ENCODE measurements at regions not wholly inside any gene's neighbourhood (a gene's known extent, or its start where the extent isn't known, plus 50 kb on each side); places are given as distances from the start of the nearest gene placed in this dataset.
A peak's percentile ranks its signal among the peaks of the same experiment; 100 is the strongest.

GRCh38 chr6:6376845-6377244, 56.4 kb upstream of the F13A1 start:
- Histone ChIP-seq H3K9ac (no peak overlapping the region), H3K36me3 (ENCODE audit: insufficient read depth) (no peaks in the 10 kb centered on the region), H3K4me3 (IDR thresholded peaks at IDR 0.05; ENCODE audit: insufficient read depth, low read depth, low read length) (no peak overlapping the region), H3K27ac (no peak overlapping the region), H2AFZ (ENCODE audit: low read depth) (no peak overlapping the region), H3K79me2 (ENCODE audit: insufficient read depth, low read depth) (no peaks in the 10 kb centered on the region), H4K20me1 (ENCODE audit: insufficient read depth) (no peaks in the 10 kb centered on the region), H3K27me3 (ENCODE audit: insufficient read depth, low read depth) (no peaks in the 10 kb centered on the region), H3K4me2 (no peak overlapping the region), H3K4me1 (ENCODE audit: low read depth, poor library complexity, severe bottlenecking) (peaks cover 11% of the 10 kb centered on the region)
- TF ChIP-seq, protein P1, sequence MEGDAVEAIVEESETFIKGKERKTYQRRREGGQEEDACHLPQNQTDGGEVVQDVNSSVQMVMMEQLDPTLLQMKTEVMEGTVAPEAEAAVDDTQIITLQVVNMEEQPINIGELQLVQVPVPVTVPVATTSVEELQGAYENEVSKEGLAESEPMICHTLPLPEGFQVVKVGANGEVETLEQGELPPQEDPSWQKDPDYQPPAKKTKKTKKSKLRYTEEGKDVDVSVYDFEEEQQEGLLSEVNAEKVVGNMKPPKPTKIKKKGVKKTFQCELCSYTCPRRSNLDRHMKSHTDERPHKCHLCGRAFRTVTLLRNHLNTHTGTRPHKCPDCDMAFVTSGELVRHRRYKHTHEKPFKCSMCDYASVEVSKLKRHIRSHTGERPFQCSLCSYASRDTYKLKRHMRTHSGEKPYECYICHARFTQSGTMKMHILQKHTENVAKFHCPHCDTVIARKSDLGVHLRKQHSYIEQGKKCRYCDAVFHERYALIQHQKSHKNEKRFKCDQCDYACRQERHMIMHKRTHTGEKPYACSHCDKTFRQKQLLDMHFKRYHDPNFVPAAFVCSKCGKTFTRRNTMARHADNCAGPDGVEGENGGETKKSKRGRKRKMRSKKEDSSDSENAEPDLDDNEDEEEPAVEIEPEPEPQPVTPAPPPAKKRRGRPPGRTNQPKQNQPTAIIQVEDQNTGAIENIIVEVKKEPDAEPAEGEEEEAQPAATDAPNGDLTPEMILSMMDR (conservative IDR thresholded peaks at IDR 0.05; ENCODE audit: low read depth, low read length) = no peak

DNA sequence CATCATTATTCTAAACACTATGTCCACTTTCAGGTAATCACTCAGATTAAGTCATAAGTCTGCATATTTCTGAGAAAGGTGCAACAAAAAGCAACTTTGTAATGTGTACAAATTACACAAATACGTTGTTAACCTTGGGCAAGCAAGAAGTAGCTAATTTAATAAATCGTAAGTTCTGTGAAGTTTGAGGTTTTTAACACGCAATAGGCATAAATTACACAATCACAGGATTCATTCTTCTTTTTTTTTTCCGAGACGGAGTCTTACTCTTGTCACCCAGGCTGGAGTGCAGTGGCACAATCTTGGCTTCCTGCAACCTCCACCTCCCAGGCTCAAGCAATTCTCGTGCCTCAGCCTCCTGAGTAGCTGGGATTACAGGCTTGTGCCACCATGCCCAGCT, 57.2 kb upstream of the F13A1 start:
- Histone ChIP-seq H3K4me1 (ENCODE audit: low read depth, poor library complexity, severe bottlenecking) (peaks cover 16% of the 10 kb centered on the region), H4K20me1 (ENCODE audit: insufficient read depth) (no peaks in the 10 kb centered on the region), H3K4me2 (no peak overlapping the region), H3K79me2 (ENCODE audit: insufficient read depth, low read depth) (no peaks in the 10 kb centered on the region), H3K9ac (no peak overlapping the region), H3K27ac (no peak overlapping the region), H3K4me3 (IDR thresholded peaks at IDR 0.05; ENCODE audit: insufficient read depth, low read depth, low read length) (no peak overlapping the region), H2AFZ (ENCODE audit: low read depth) (no peak overlapping the region), H3K27me3 (ENCODE audit: insufficient read depth, low read depth) (no peaks in the 10 kb centered on the region), H3K36me3 (ENCODE audit: insufficient read depth) (no peaks in the 10 kb centered on the region)
- TF ChIP-seq, protein P1 (conservative IDR thresholded peaks at IDR 0.05; ENCODE audit: low read depth, low read length) = no peak

GRCh38 chr6:6379573-6379972, 59.1 kb upstream of the F13A1 start:
- Histone ChIP-seq H3K27ac (no peak overlapping the region), H3K27me3 (ENCODE audit: insufficient read depth, low read depth) (no peaks in the 10 kb centered on the region), H3K4me1 (ENCODE audit: low read depth, poor library complexity, severe bottlenecking) (peaks cover 36% of the 10 kb centered on the region), H3K36me3 (ENCODE audit: insufficient read depth) (no peaks in the 10 kb centered on the region), H4K20me1 (ENCODE audit: insufficient read depth) (no peaks in the 10 kb centered on the region), H2AFZ (ENCODE audit: low read depth) (no peak overlapping the region), H3K4me3 (IDR thresholded peaks at IDR 0.05; ENCODE audit: insufficient read depth, low read depth, low read length) (no peak overlapping the region), H3K4me2 (no peak overlapping the region), H3K79me2 (ENCODE audit: insufficient read depth, low read depth) (no peaks in the 10 kb centered on the region), H3K9ac (no peak overlapping the region)
- TF ChIP-seq, protein P1 (conservative IDR thresholded peaks at IDR 0.05; ENCODE audit: low read depth, low read length) = no peak

DNA sequence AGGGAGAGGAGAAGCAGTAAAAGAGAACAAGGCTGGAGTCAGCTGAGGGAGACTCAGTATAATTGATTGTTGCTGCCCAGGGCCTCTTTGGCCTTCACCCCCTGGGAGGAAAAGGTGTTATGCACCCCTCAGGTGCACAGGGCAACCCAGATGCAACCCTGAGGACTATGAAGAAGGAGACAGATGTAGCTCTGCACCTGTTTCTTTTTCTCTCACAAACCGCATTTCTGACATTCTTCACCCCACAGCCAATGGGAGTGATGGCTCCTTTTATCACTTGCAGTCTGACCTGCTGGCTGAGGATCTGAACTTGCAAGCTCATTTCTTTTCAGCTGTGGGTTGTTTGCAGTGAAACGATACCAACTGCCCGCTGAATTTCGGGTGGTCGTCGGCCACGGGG, 64.1 kb upstream of the F13A1 start:
- no peaks in the 10 kb centered on the region for H4K20me1 ChIP-seq (ENCODE audit: insufficient read depth)
- H3K4me3 ChIP-seq (IDR thresholded peaks at IDR 0.05; ENCODE audit: insufficient read depth, low read depth, low read length) = no peak overlapping the region
- H2AFZ ChIP-seq (ENCODE audit: low read depth) = peak overlapping the region; percentile 23; the same call in 1 of the 2 replicates
- H3K9ac ChIP-seq = peak overlapping the region; percentile 16; the same call in 1 of the 2 replicates
- no peaks in the 10 kb centered on the region for H3K36me3 ChIP-seq (ENCODE audit: insufficient read depth)
- no peaks in the 10 kb centered on the region for H3K27me3 ChIP-seq (ENCODE audit: insufficient read depth, low read depth)
- TF ChIP-seq, protein P1 (conservative IDR thresholded peaks at IDR 0.05; ENCODE audit: low read depth, low read length) = no peak
- peak overlapping the region; percentile 49 for H3K27ac ChIP-seq
- H3K4me2 ChIP-seq = peak overlapping the region; percentile 81
- peaks cover 48% of the 10 kb centered on the region for H3K4me1 ChIP-seq (ENCODE audit: low read depth, poor library complexity, severe bottlenecking)
- H3K79me2 ChIP-seq (ENCODE audit: insufficient read depth, low read depth) = no peaks in the 10 kb centered on the region
